ENCODE measurements at regions not wholly inside any gene's neighbourhood (a gene's known extent, or its start where the extent isn't known, plus 50 kb on each side); places are given as distances from the start of the nearest gene placed in this dataset.

DNA sequence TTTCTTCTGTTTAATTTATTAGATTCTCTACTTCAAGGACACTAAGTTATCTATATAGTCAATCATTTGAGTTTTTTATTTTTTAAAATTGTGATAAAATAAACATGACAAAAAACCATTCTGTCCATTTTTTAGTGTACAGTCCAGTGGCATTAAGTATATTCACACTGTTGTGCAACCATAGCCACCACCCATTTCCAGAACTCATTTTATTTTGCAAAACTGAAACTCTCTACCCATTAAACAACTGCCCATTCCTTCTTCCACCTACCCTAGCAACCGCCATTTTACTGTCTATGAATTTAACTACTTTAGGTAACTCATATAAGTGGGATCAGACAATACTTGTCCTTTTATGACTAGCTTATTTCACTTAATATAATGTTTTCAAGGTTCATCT is 275.6 kb downstream of the SH3GL2 start:
- Histone ChIP-seq H3K9me2 (replicated peaks; ENCODE audit: insufficient read depth, low read length) (no peaks in the 10 kb centered on the region), H3K79me2 (ENCODE audit: low read length) (no peaks in the 10 kb centered on the region), H3K4me1 (ENCODE audit: low read length) (no peaks in the 10 kb centered on the region), H3F3A (ENCODE audit: insufficient read depth, low read length) (no peaks in the 10 kb centered on the region), H3K9me3 (replicated peaks; ENCODE audit: insufficient read depth, low read length) (no peaks in the 10 kb centered on the region), H4K20me1 (ENCODE audit: insufficient read depth, low read length) (no peaks in the 10 kb centered on the region), H3K27ac (ENCODE audit: low read length) (no peak overlapping the region), H3K4me2 (ENCODE audit: low read depth, low read length) (no peak overlapping the region), H3K27me3 (replicated peaks; ENCODE audit: insufficient read depth, low read length) (no peaks in the 10 kb centered on the region), H2AFZ (ENCODE audit: low read length) (no peak overlapping the region), H3K9ac (ENCODE audit: low read length) (no peak overlapping the region), H3K4me3 (ENCODE audit: low read length) (no peak overlapping the region), H3K36me3 (replicated peaks; ENCODE audit: insufficient read depth, low read length) (no peaks in the 10 kb centered on the region)
- no peak for DNase-seq
- TF ChIP-seq, protein P1, sequence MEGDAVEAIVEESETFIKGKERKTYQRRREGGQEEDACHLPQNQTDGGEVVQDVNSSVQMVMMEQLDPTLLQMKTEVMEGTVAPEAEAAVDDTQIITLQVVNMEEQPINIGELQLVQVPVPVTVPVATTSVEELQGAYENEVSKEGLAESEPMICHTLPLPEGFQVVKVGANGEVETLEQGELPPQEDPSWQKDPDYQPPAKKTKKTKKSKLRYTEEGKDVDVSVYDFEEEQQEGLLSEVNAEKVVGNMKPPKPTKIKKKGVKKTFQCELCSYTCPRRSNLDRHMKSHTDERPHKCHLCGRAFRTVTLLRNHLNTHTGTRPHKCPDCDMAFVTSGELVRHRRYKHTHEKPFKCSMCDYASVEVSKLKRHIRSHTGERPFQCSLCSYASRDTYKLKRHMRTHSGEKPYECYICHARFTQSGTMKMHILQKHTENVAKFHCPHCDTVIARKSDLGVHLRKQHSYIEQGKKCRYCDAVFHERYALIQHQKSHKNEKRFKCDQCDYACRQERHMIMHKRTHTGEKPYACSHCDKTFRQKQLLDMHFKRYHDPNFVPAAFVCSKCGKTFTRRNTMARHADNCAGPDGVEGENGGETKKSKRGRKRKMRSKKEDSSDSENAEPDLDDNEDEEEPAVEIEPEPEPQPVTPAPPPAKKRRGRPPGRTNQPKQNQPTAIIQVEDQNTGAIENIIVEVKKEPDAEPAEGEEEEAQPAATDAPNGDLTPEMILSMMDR (IDR thresholded peaks at IDR 0.05; ENCODE audit: low read length), result no peak
- TF ChIP-seq EZH2 (optimal IDR thresholded peaks at IDR 0.05; ENCODE audit: low read depth, low read length) (no peak), EZH2phosphoT487 (IDR thresholded peaks at IDR 0.05; ENCODE audit: low read length) (no peak)

DNA sequence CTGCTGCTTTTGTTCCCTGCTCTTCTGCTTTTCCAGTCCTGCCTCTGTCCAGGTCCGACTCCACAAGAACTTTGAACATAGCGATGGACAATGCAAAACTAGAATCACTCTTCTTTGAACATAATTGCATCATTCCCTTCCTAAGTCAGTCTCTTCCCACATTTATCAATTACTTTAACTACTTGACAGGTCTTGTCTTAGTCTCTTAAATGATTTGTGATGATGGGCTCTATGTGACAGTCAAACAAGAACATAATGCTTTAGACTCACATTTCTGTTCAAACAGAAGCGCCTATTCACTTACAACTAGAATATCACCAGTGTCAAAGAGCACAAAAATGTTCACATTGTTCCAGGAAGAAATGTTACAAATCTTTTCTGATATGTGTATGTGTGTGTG is 278.1 kb downstream of the SH3GL2 start:
- H3K9ac ChIP-seq (ENCODE audit: low read length), result no peak overlapping the region
- no peaks in the 10 kb centered on the region for H3K9me3 ChIP-seq (replicated peaks; ENCODE audit: insufficient read depth, low read length)
- no peaks in the 10 kb centered on the region for H3K79me2 ChIP-seq (ENCODE audit: low read length)
- no peaks in the 10 kb centered on the region for H3K4me1 ChIP-seq (ENCODE audit: low read length)
- H3K27me3 ChIP-seq (replicated peaks; ENCODE audit: insufficient read depth, low read length), result no peaks in the 10 kb centered on the region
- H3F3A ChIP-seq (ENCODE audit: insufficient read depth, low read length), result no peaks in the 10 kb centered on the region
- H2AFZ ChIP-seq (ENCODE audit: low read length), result no peak overlapping the region
- DNase-seq, result no peak
- TF ChIP-seq EZH2phosphoT487 (IDR thresholded peaks at IDR 0.05; ENCODE audit: low read length), result no peak
- TF ChIP-seq EZH2 (optimal IDR thresholded peaks at IDR 0.05; ENCODE audit: low read depth, low read length), result no peak
- TF ChIP-seq, protein P1 (IDR thresholded peaks at IDR 0.05; ENCODE audit: low read length), result no peak
- no peak overlapping the region for H3K27ac ChIP-seq (ENCODE audit: low read length)
- H4K20me1 ChIP-seq (ENCODE audit: insufficient read depth, low read length), result no peaks in the 10 kb centered on the region
- no peaks in the 10 kb centered on the region for H3K9me2 ChIP-seq (replicated peaks; ENCODE audit: insufficient read depth, low read length)
- no peak overlapping the region for H3K4me3 ChIP-seq (ENCODE audit: low read length)
- H3K36me3 ChIP-seq (replicated peaks; ENCODE audit: insufficient read depth, low read length), result no peaks in the 10 kb centered on the region
- H3K4me2 ChIP-seq (ENCODE audit: low read depth, low read length), result no peak overlapping the region

DNA sequence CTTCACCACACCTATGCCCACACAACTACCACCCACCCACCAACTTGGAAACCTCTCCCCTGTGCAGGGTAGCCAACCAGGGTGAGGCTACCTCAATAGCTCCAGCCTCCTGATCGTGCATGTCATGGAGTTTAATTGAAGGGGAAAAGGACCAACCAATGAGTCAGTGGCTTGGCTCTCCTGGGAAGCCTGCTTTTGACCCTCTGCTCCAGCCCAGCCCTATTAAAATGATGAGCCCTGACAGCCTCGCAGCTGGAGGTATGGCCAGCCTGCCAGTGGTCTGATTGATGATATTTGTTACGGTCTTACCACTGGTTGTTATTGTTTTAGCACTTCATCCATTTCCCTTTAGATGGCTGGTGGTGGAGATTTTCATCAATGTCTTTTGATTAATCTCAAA is 280.4 kb downstream of the SH3GL2 start:
- Histone ChIP-seq H3K4me1 (ENCODE audit: low read length) (no peaks in the 10 kb centered on the region), H3K4me3 (ENCODE audit: low read length) (no peak overlapping the region), H3K9me3 (replicated peaks; ENCODE audit: insufficient read depth, low read length) (no peaks in the 10 kb centered on the region), H3K9me2 (replicated peaks; ENCODE audit: insufficient read depth, low read length) (no peaks in the 10 kb centered on the region), H3F3A (ENCODE audit: insufficient read depth, low read length) (no peaks in the 10 kb centered on the region), H4K20me1 (ENCODE audit: insufficient read depth, low read length) (no peaks in the 10 kb centered on the region), H3K9ac (ENCODE audit: low read length) (no peak overlapping the region), H3K36me3 (replicated peaks; ENCODE audit: insufficient read depth, low read length) (no peaks in the 10 kb centered on the region), H3K79me2 (ENCODE audit: low read length) (no peaks in the 10 kb centered on the region), H3K27me3 (replicated peaks; ENCODE audit: insufficient read depth, low read length) (no peaks in the 10 kb centered on the region), H3K27ac (ENCODE audit: low read length) (no peak overlapping the region), H2AFZ (ENCODE audit: low read length) (no peak overlapping the region), H3K4me2 (ENCODE audit: low read depth, low read length) (no peak overlapping the region)
- DNase-seq, result no peak
- no peak for TF ChIP-seq EZH2phosphoT487 (IDR thresholded peaks at IDR 0.05; ENCODE audit: low read length)
- TF ChIP-seq, protein P1 (IDR thresholded peaks at IDR 0.05; ENCODE audit: low read length), result no peak
- no peak for TF ChIP-seq EZH2 (optimal IDR thresholded peaks at IDR 0.05; ENCODE audit: low read depth, low read length)

Measured in MM.1S (cell line).